Endothelial cell of umbilical vein (primary cell): ENCODE measurements at regions not wholly inside any gene's neighbourhood (a gene's known extent, or its start where the extent isn't known, plus 50 kb on each side); places are given as distances from the start of the nearest gene placed in this dataset.

Source experiments
- BruUV-seq: library from RNA; stranded (reverse); fragments of 400-500 nt; replicated peaks from 2 replicates; lab custom pipeline; 2021; lab: Mats Ljungman, UMichigan
- CTCF ChIA-PET: fragments of 300-600, 350-600 bp; sonication (Branson Sonifier 250); formaldehyde crosslinking; loops from one replicate; lab custom pipeline; 2021; ENCODE audit warnings: antibody characterized with exemption, inconsistent platforms; lab: Charles Lee
- POLR2A ChIA-PET: fragments of 300-600, 350-600 bp; sonication (Branson Sonifier 250); formaldehyde crosslinking; loops from one replicate; lab custom pipeline; 2021; ENCODE audit warnings: antibody characterized with exemption, inconsistent platforms; lab: Charles Lee
- DNase-seq: peaks from one replicate; pipeline ENCODE4 v3.0.0-alpha.2; 2011; ENCODE audit warnings: low read depth, low spot score
- FAIRE-seq: peaks from 2 replicates; lab custom pipeline; 2011; peaks lifted over from hg19 to GRCh38; lab: Jason Lieb, UNC
- H2AFZ ChIP-seq: 2 replicates; pipeline ENCODE4 v1.6.0; 2012; ENCODE audit warnings: low read depth, low read length, control low read depth, inconsistent platforms
- H3K27ac ChIP-seq: 2 replicates; pipeline ENCODE4 v1.5.1; 2011; ENCODE audit warnings: low read depth, mild to moderate bottlenecking, control low read depth, low read length, moderate library complexity; ENCODE audit not compliant: insufficient read depth
- H3K27me3 ChIP-seq, 2 experiments: 2 replicates each; pipeline versions ENCODE4 v1.6.0 to v1.6.1; 2011; ENCODE audit warnings: low read length in 2 of 2, mixed read lengths in 1 of 2; ENCODE audit not compliant: control insufficient read depth in 2 of 2, insufficient read depth in 2 of 2
- H3K36me3 ChIP-seq, 2 experiments: 2 replicates in 1 of 2; 3 replicates in 1 of 2; pipeline ENCODE4 v1.5.1; 2011; ENCODE audit warnings: low read length in 2 of 2, mild to moderate bottlenecking in 1 of 2, moderate library complexity in 1 of 2; ENCODE audit not compliant: control insufficient read depth in 2 of 2, insufficient read depth in 2 of 2; ENCODE audit errors: extremely low read depth in 1 of 2
- H3K4me1 ChIP-seq: 3 replicates; pipeline ENCODE4 v1.5.1; 2011; ENCODE audit warnings: mild to moderate bottlenecking, low read length; ENCODE audit not compliant: control insufficient read depth, insufficient read depth; ENCODE audit errors: extremely low read depth
- H3K4me2 ChIP-seq: 2 replicates; pipeline ENCODE4 v1.6.1; 2011; ENCODE audit warnings: low read length, control low read depth, mixed read lengths; ENCODE audit not compliant: insufficient read depth
- H3K4me3 ChIP-seq, 3 experiments: fragments of 200-600 bp in 1 of 3; sonication (generic), shearing (Covaris generic) in 1 of 3; replicated peaks in 1 of 3; 2 replicates each; pipeline ENCODE4 v1.5.1; 2011 to 2016; ENCODE audit warnings: control low read depth in 3 of 3, low read length in 3 of 3, mild to moderate bottlenecking in 2 of 3, inconsistent platforms in 1 of 3, low read depth in 1 of 3, moderate library complexity in 1 of 3; ENCODE audit not compliant: insufficient read depth in 1 of 3
- H3K79me2 ChIP-seq: 2 replicates; pipeline ENCODE4 v1.6.0; 2012; ENCODE audit warnings: low read length, inconsistent platforms; ENCODE audit not compliant: control insufficient read depth, insufficient read depth
- H3K9ac ChIP-seq: replicated peaks from 2 replicates; pipeline ENCODE3; 2011; ENCODE audit warnings: low read length, control low read depth; ENCODE audit not compliant: insufficient read depth; ENCODE audit errors: extremely low read depth
- H3K9me1 ChIP-seq: replicated peaks from 3 replicates; pipeline ENCODE4 v1.6.0; 2011; ENCODE audit warnings: mild to moderate bottlenecking, low read length; ENCODE audit not compliant: control insufficient read depth, insufficient read depth; ENCODE audit errors: extremely low read depth
- H3K9me3 ChIP-seq: replicated peaks from 2 replicates; pipeline ENCODE4 v1.5.1; 2012; ENCODE audit warnings: low read length, inconsistent platforms; ENCODE audit not compliant: control insufficient read depth, insufficient read depth
- H4K20me1 ChIP-seq: replicated peaks from 2 replicates; pipeline ENCODE3; 2011; ENCODE audit warnings: mild to moderate bottlenecking, low read length; ENCODE audit not compliant: control insufficient read depth, insufficient read depth; ENCODE audit errors: extremely low read depth
- FOS ChIP-seq: IDR thresholded peaks from 2 replicates; pipeline ENCODE4 v1.6.1; 2011; ENCODE audit warnings: mild to moderate bottlenecking, low read length, moderate library complexity, borderline replicate concordance; ENCODE audit not compliant: insufficient read depth
- JUN ChIP-seq: IDR thresholded peaks from 2 replicates; pipeline ENCODE4 v1.6.1; 2011; ENCODE audit warnings: borderline replicate concordance, low read depth; ENCODE audit not compliant: insufficient read length, insufficient read depth
- MAX ChIP-seq: IDR thresholded peaks from 2 replicates; pipeline ENCODE4 v1.6.1; 2011; ENCODE audit not compliant: insufficient read depth, insufficient read length
- MYC ChIP-seq: IDR thresholded peaks from one replicate; pipeline ENCODE4 v1.6.1; 2011; ENCODE audit warnings: mild to moderate bottlenecking, low read depth, low read length
- POLR2A ChIP-seq: IDR thresholded peaks from 2 replicates; pipeline ENCODE4 v1.6.1; 2012; ENCODE audit warnings: low read depth, mild to moderate bottlenecking, control low read depth, low read length
- POLR2AphosphoS5 ChIP-seq: IDR thresholded peaks from 2 replicates; pipeline ENCODE4 v1.6.1; 2012; ENCODE audit warnings: low read depth, mild to moderate bottlenecking, control low read depth, low read length, moderate library complexity; ENCODE audit not compliant: insufficient read depth
- dilution Hi-C: fragments of 300-500 bp; cut with MboI; formaldehyde crosslinking; loops from one replicate; pipeline ENCODE4 v1.15.0; 2019; ENCODE audit warnings: low sequenced_read_pairs; ENCODE audit not compliant: extremely low pct_ligation_motif_present
- intact Hi-C: fragments of 100-400 bp; cut with micrococcal nuclease; formaldehyde crosslinking; loops from one replicate; pipeline ENCODE4 v1.10.0; 2022

- Histone ChIP-seq H3K4me2 (no peak overlapping the region), H4K20me1 (no peaks in the 10 kb centered on the region), H2AFZ (no peak overlapping the region), H3K9me1 (no peaks in the 10 kb centered on the region), H3K79me2 (no peaks in the 10 kb centered on the region), H3K4me1 (peaks cover 16% of the 10 kb centered on the region), H3K36me3 (no peaks in the 10 kb centered on the region), H3K4me3 (no peak overlapping the region), H3K27ac (peak overlapping the region; percentile 13), H3K9me3 (no peaks in the 10 kb centered on the region), H3K27me3 (no peaks in the 10 kb centered on the region), H3K9ac (no peak overlapping the region)
- FAIRE-seq (no peak), DNase-seq (peak; percentile 93)
- ChIA-PET POLR2A (no interaction called here), CTCF (interaction anchor here (1.3 kb wide), 1 partner anchor 27 kb away, joined by 4 read pairs; no protein-coding TSS in a partner anchor)
- intact Hi-C loops (loop anchor here (1.0 to 2.0 kb wide), 3 partner anchors 31 to 110 kb away; no protein-coding TSS in a partner anchor), dilution Hi-C loops (no loop called here)
- TF ChIP-seq POLR2AphosphoS5 (no peak), MAX (no peak), FOS (peak; percentile 55), POLR2A (no peak), JUN (peak; percentile 58)
- no TSS peak for BruUV-seq
These were observed 96.8 kb upstream of the MAP9 start for GRCh38 chr4:155473420-155474095.

- Histone ChIP-seq H3K4me3 (no peak overlapping the region), H3K36me3 (no peaks in the 10 kb centered on the region), H3K27me3 (no peaks in the 10 kb centered on the region), H3K79me2 (no peaks in the 10 kb centered on the region), H4K20me1 (no peaks in the 10 kb centered on the region), H3K27ac (no peak overlapping the region), H3K9ac (no peak overlapping the region), H3K4me1 (peaks cover 3% of the 10 kb centered on the region), H3K9me1 (no peaks in the 10 kb centered on the region), H3K4me2 (no peak overlapping the region), H3K9me3 (no peaks in the 10 kb centered on the region), H2AFZ (no peak overlapping the region)
- no TSS peak for BruUV-seq
- POLR2A ChIA-PET: no interaction called here
- dilution Hi-C loops (no loop called here), intact Hi-C loops (no loop called here)
- peak; percentile 78 for DNase-seq
- TF ChIP-seq MYC (no peak), FOS (no peak), MAX (no peak)
- FAIRE-seq: no peak
- CTCF ChIA-PET: interaction anchor here (1.5 kb wide), 1 partner anchor 14 kb away, joined by 3 read pairs; no protein-coding TSS in a partner anchor
These were observed 91.5 kb upstream of the MAP9 start for GRCh38 chr4:155468282-155468681.
